CD14-positive monocyte (primary cell): ENCODE measurements at regions not wholly inside any gene's neighbourhood (a gene's known extent, or its start where the extent isn't known, plus 50 kb on each side); places are given as distances from the start of the nearest gene placed in this dataset.
"Not testable (repeated sequence)": the region's sequence is repeated elsewhere in the genome, so short reads cannot be mapped to it uniquely, and the experiment has no call there.

ENCODE experiments used
- DNase-seq, 3 donors: peaks; one replicate each; pipeline ENCODE4 v3.0.0-alpha.2; 2011 to 2022
- H2AFZ ChIP-seq: 2 replicates; pipeline ENCODE4 v1.6.0; 2012; ENCODE audit warnings: mild to moderate bottlenecking, low read depth, low read length, inconsistent platforms; ENCODE audit not compliant: insufficient read depth, poor library complexity, severe bottlenecking
- H3K27ac ChIP-seq, 2 donors: 1 replicate in 1 of 2; 2 replicates in 1 of 2; pipeline ENCODE4 v1.5.1; 2012 to 2013; ENCODE audit warnings: low read length in 2 of 2, control low read depth in 1 of 2, inconsistent platforms in 1 of 2, low read depth in 1 of 2, mild to moderate bottlenecking in 1 of 2
- H3K27me3 ChIP-seq, 2 donors: one replicate each; pipeline versions ENCODE4 v1.6.0 to v1.6.1; 2011 to 2013; ENCODE audit warnings: low read length in 2 of 2; ENCODE audit not compliant: control insufficient read depth in 2 of 2, insufficient read depth in 2 of 2
- H3K36me3 ChIP-seq, 2 donors: replicated peaks in 1 of 2; 1 replicate in 1 of 2; 2 replicates in 1 of 2; pipeline versions ENCODE4 v1.5.1 to v1.6.1; 2012 to 2013; ENCODE audit warnings: low read length in 2 of 2, control low read depth in 1 of 2, inconsistent platforms in 1 of 2, mild to moderate bottlenecking in 1 of 2; ENCODE audit not compliant: insufficient read depth in 2 of 2, control insufficient read depth in 1 of 2
- H3K4me1 ChIP-seq, 2 donors: 1 replicate in 1 of 2; 2 replicates in 1 of 2; pipeline versions ENCODE4 v1.5.1 to v1.6.1; 2012 to 2013; ENCODE audit warnings: low read length in 2 of 2, control low read depth in 1 of 2, inconsistent platforms in 1 of 2, mild to moderate bottlenecking in 1 of 2, moderate library complexity in 1 of 2; ENCODE audit not compliant: insufficient read depth in 2 of 2, control insufficient read depth in 1 of 2
- H3K4me2 ChIP-seq: replicated peaks from 2 replicates; pipeline ENCODE3; 2012; ENCODE audit warnings: low read length, moderate library complexity, mild to moderate bottlenecking; ENCODE audit not compliant: poor library complexity, severe bottlenecking; ENCODE audit errors: extremely low read depth
- H3K4me3 ChIP-seq, 3 experiments: fragments of 200-600 bp in 1 of 3; sonication (generic) in 1 of 3; replicated peaks in 1 of 3; 1 replicate in 2 of 3; 2 replicates in 1 of 3; pipeline ENCODE4 v1.5.1; 2011 to 2013; ENCODE audit warnings: low read length in 3 of 3, mild to moderate bottlenecking in 3 of 3, control low read depth in 2 of 3, low read depth in 2 of 3, inconsistent platforms in 1 of 3, moderate library complexity in 1 of 3
- H3K79me2 ChIP-seq: 2 replicates; pipeline ENCODE4 v1.6.0; 2012; ENCODE audit warnings: mild to moderate bottlenecking, control low read depth, inconsistent platforms, low read length, moderate library complexity; ENCODE audit not compliant: insufficient read depth
- H3K9ac ChIP-seq: 2 replicates; pipeline ENCODE4 v1.6.0; 2017; ENCODE audit warnings: low read length, mild to moderate bottlenecking; ENCODE audit not compliant: insufficient read depth, poor library complexity, severe bottlenecking
- H3K9me3 ChIP-seq, 2 donors: replicated peaks in 1 of 2; 1 replicate in 1 of 2; 2 replicates in 1 of 2; pipeline versions ENCODE4 v1.5.1 to v1.6.1; 2012 to 2013; ENCODE audit warnings: low read length in 2 of 2, control low read depth in 1 of 2; ENCODE audit not compliant: control insufficient read depth in 1 of 2, insufficient read depth in 1 of 2
- H4K20me1 ChIP-seq: 2 replicates; pipeline ENCODE4 v1.6.0; 2012; ENCODE audit warnings: mild to moderate bottlenecking, low read length, control low read depth, moderate library complexity; ENCODE audit not compliant: insufficient read depth
- H3K27ac Mint-ChIP-seq, 7 donors: one replicate each; pipeline ENCODE4 v1.8.0; 2020; ENCODE audit warnings: mild to moderate bottlenecking in 7 of 7, mixed read lengths in 7 of 7, moderate library complexity in 6 of 7, inconsistent platforms in 2 of 7
- H3K27me3 Mint-ChIP-seq, 3 donors: one replicate each; pipeline ENCODE4 v1.8.0; 2021 to 2022; ENCODE audit warnings: low read depth in 3 of 3, mild to moderate bottlenecking in 3 of 3, mixed read lengths in 3 of 3, moderate library complexity in 3 of 3, inconsistent platforms in 1 of 3
- H3K36me3 Mint-ChIP-seq, 2 donors: one replicate each; pipeline ENCODE4 v1.8.0; 2020; ENCODE audit warnings: mixed read lengths in 2 of 2, inconsistent platforms in 1 of 2, mild to moderate bottlenecking in 1 of 2
- H3K4me1 Mint-ChIP-seq: one replicate; pipeline ENCODE4 v1.8.0; 2020; ENCODE audit warnings: mild to moderate bottlenecking, mixed read lengths
- H3K4me3 Mint-ChIP-seq, 2 donors: one replicate each; pipeline ENCODE4 v1.8.0; 2020; ENCODE audit warnings: mild to moderate bottlenecking in 2 of 2, mixed read lengths in 2 of 2, moderate library complexity in 1 of 2
- H3K9me3 Mint-ChIP-seq, 7 donors: one replicate each; pipeline ENCODE4 v1.8.0; 2020 to 2022; ENCODE audit warnings: mixed read lengths in 7 of 7, mild to moderate bottlenecking in 6 of 7, moderate library complexity in 6 of 7, inconsistent platforms in 2 of 7
- CTCF ChIP-seq: fragments of 200-600 bp; IDR thresholded peaks from one replicate; pipeline ENCODE4 v1.8.0; 2022; ENCODE audit warnings: antibody characterized with exemption, mild to moderate bottlenecking
- WGBS: methylation state at CpG from one replicate; pipeline ENCODE4 v1.1.5; 2013; ENCODE audit warnings: missing lambda C conversion rate; ENCODE audit not compliant: insufficient coverage; 5-methylcytosine and 5-hydroxymethylcytosine counted together
- intact Hi-C, 2 donors: fragments of 100-400 bp; cut with micrococcal nuclease; formaldehyde crosslinking; loops; one replicate each; pipeline versions ENCODE4 v1.15.0 to v1.15.1; 2023

GRCh38 chrX:115978068-115978467 is 192.5 kb upstream of the AGTR2 start:
- intact Hi-C loops = no loop called here
- WGBS = no CpG with 5 or more reads among the region's 2 CpGs

GRCh38 chrX:115983148-115983547 is 187.4 kb upstream of the AGTR2 start:
- H3K79me2 ChIP-seq, H3K4me1 Mint-ChIP-seq, DNase-seq, H3K27ac ChIP-seq, H3K9me3 ChIP-seq, H3K36me3 Mint-ChIP-seq, H3K9me3 Mint-ChIP-seq, H4K20me1 ChIP-seq, H3K9ac ChIP-seq, H2AFZ ChIP-seq, H3K27me3 ChIP-seq, intact Hi-C loops, H3K4me3 Mint-ChIP-seq, H3K27ac Mint-ChIP-seq, H3K36me3 ChIP-seq, H3K4me3 ChIP-seq, H3K4me2 ChIP-seq, H3K4me1 ChIP-seq: not testable (repeated sequence)
- no CpG with 5 or more reads among the region's 1 CpG for WGBS
- peaks cover 2 to 11% (median 2%) of the 10 kb centered on the region in 3 donors for H3K27me3 Mint-ChIP-seq

More at GRCh38 chrX:115978068-115978467, 192.5 kb upstream of the AGTR2 start:
- H3K36me3 ChIP-seq = no peaks in the 10 kb centered on the region
- Mint-ChIP-seq H3K4me1 (no peaks in the 10 kb centered on the region), H3K9me3 (peaks cover 0 to 6% (median 2%) of the 10 kb centered on the region in 7 donors), H3K4me3 (no peak overlapping the region), H3K27me3 (peaks cover 0 to 7% (median 5%) of the 10 kb centered on the region in 3 donors), H3K27ac (no peak overlapping the region), H3K36me3 (no peaks in the 10 kb centered on the region)
- no peaks in the 10 kb centered on the region for H3K79me2 ChIP-seq
- no peak for TF ChIP-seq CTCF
- H3K4me3 ChIP-seq = no peak overlapping the region
- no peak overlapping the region for H3K27ac ChIP-seq
- DNase-seq = no peak
- peaks cover 0 to 10% of the 10 kb centered on the region in 2 donors for H3K27me3 ChIP-seq
- no peaks in the 10 kb centered on the region for H4K20me1 ChIP-seq
- H2AFZ ChIP-seq = no peak overlapping the region
- no peaks in the 10 kb centered on the region for H3K4me1 ChIP-seq
- no peaks in the 10 kb centered on the region for H3K9me3 ChIP-seq
- no peak overlapping the region for H3K9ac ChIP-seq
- H3K4me2 ChIP-seq = no peak overlapping the region

DNA sequence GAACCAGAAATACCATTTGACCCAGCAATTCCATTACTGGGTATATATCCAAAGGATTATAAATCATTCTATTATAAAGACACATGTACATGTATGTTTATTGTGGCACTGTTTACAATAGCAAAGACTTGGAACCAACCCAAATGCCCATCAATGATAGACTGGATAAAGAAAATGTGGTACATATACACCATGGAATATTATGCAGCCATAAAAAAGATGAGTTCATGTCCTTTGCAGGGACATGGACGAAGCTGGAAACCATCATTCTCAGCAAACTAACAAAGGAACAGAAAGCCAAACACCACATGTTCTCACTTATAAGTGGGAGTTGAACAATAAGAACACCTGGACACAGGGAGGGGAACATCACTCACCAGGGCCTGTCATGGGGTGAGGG is 183.1 kb upstream of the AGTR2 start:
- H3K4me1 Mint-ChIP-seq, H3K27me3 ChIP-seq, H3K4me3 Mint-ChIP-seq, H3K9me3 ChIP-seq, H3K36me3 ChIP-seq, H4K20me1 ChIP-seq, H3K4me1 ChIP-seq, DNase-seq, intact Hi-C loops, H3K79me2 ChIP-seq, H3K4me2 ChIP-seq, H3K9me3 Mint-ChIP-seq, H3K36me3 Mint-ChIP-seq, H3K27ac ChIP-seq, H3K27ac Mint-ChIP-seq, H2AFZ ChIP-seq, H3K9ac ChIP-seq, H3K4me3 ChIP-seq: not testable (repeated sequence)
- peaks cover 2 to 18% (median 2%) of the 10 kb centered on the region in 3 donors for H3K27me3 Mint-ChIP-seq
- no CpG with 5 or more reads among the region's 1 CpG for WGBS
